Lower leg skin (tissue), 3 donors: ENCODE measurements at regions not wholly inside any gene's neighbourhood (a gene's known extent, or its start where the extent isn't known, plus 50 kb on each side); places are given as distances from the start of the nearest gene placed in this dataset.

Source experiments
- CTCF ChIP-seq, 3 donors: fragments of 450-650 bp; IDR thresholded peaks; one replicate each; pipeline ENCODE4 v1.5.1; 2016; ENCODE audit warnings: antibody characterized with exemption in 3 of 3, mild to moderate bottlenecking in 3 of 3, moderate library complexity in 2 of 3
- POLR2A ChIP-seq, 2 donors: fragments of 450-650 bp; IDR thresholded peaks; one replicate each; pipeline ENCODE4 v1.6.1; 2016 to 2017; ENCODE audit warnings: antibody characterized with exemption in 2 of 2, mild to moderate bottlenecking in 1 of 2, moderate library complexity in 1 of 2

GRCh38 chr4:111696505-111696904 is 448.7 kb upstream of the FAM241A start:
- no peak for TF ChIP-seq CTCF (IDR thresholded peaks at IDR 0.05)
- TF ChIP-seq POLR2A (IDR thresholded peaks at IDR 0.05): no peak
